GM13977 (cell line): ENCODE measurements at regions not wholly inside any gene's neighbourhood (a gene's known extent, or its start where the extent isn't known, plus 50 kb on each side); places are given as distances from the start of the nearest gene placed in this dataset.
"Not testable (repeated sequence)": the region's sequence is repeated elsewhere in the genome, so short reads cannot be mapped to it uniquely, and the experiment has no call there.

Source experiments
- DNase-seq: peaks from one replicate; pipeline ENCODE4 v3.0.0; 2012; ENCODE audit warnings: low spot score
- CTCF ChIP-seq: IDR thresholded peaks from 2 replicates; pipeline ENCODE4 v1.5.1; 2012; ENCODE audit warnings: mild to moderate bottlenecking, control low read depth; ENCODE audit not compliant: insufficient read depth; ENCODE audit errors: extremely low read depth, missing control alignments
- in situ Hi-C: fragments of 300-500 bp; cut with MboI; formaldehyde crosslinking; loops from one replicate; pipeline ENCODE4 v1.12.0; 2022; ENCODE audit warnings: low sequenced_read_pairs, low pct_unique_long_range_greater_than_20kb, mixed read lengths, inconsistent platforms; ENCODE audit not compliant: unreplicated experiment

- TF ChIP-seq CTCF: no peak
- in situ Hi-C loops: no loop called here
- no peak for DNase-seq
Observed at GRCh38 chr2:39571111-39571731, 94.5 kb upstream of the TMEM178A start.

GRCh38 chr2:39573276-39573675 is 92.4 kb upstream of the TMEM178A start:
- in situ Hi-C loops: no loop called here
- no peak for DNase-seq
- no peak for TF ChIP-seq CTCF

GRCh38 chr2:39581866-39582265 is 83.9 kb upstream of the TMEM178A start:
- no peak for DNase-seq
- in situ Hi-C loops: no loop called here
- TF ChIP-seq CTCF: no peak

- in situ Hi-C loops: no loop called here
- DNase-seq: no peak
- TF ChIP-seq CTCF: no peak
Observed at GRCh38 chr2:39583213-39583612, 82.5 kb upstream of the TMEM178A start.

GRCh38 chr2:39583781-39584180 is 81.9 kb upstream of the TMEM178A start:
- DNase-seq: no peak
- in situ Hi-C loops: no loop called here
- TF ChIP-seq CTCF: no peak

- no peak for TF ChIP-seq CTCF
- in situ Hi-C loops: no loop called here
- DNase-seq: no peak
Observed at GRCh38 chr2:39584283-39584965, 81.3 kb upstream of the TMEM178A start.

- in situ Hi-C loops, DNase-seq: not testable (repeated sequence)
Observed at GRCh38 chr2:39585531-39585930, 80.2 kb upstream of the TMEM178A start.
